ENCODE measurements at regions not wholly inside any gene's neighbourhood (a gene's known extent, or its start where the extent isn't known, plus 50 kb on each side); places are given as distances from the start of the nearest gene placed in this dataset.

DNA sequence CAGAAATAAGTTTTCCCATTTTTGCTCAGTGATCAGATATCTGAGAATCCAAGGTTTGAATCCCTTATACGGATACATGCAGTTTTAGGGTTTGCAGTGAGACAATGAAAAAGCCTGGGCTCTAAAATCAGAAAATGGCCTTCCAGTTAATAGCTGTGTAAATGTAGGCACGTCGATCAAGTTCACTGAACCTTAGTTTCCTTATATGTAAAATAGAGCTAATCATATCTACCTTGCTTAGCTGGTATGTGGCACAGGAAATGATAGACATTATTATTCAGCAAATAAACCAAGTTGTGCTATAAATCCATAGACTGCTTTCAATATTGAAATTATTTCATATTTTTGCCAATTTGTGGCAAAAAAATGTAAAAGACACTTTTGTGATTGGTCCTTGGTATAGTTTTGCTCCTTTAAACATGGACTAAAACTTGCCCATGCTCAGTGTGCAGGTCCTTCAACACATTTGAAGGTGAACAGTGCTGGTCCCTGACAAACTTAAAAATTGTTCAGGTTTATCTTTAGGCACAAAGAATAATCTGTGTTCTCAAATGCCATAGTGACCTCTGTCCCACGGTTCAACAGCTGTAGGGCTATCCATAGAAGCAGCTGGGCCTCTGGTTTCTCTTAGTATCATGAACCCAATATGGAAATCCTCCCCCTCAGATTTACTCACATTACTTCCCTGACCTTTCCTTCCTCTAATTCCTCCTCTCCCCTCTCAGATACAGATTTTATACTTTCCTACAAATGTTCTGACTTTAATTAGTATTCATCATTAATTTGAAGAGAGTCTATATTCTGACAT lies 51.0 kb downstream of the CCDC54 start:
- no peak for DNase-seq

GRCh38 chr3:107429320-107430181 lies 52.3 kb downstream of the CCDC54 start:
- peak; percentile 78 for DNase-seq

DNA sequence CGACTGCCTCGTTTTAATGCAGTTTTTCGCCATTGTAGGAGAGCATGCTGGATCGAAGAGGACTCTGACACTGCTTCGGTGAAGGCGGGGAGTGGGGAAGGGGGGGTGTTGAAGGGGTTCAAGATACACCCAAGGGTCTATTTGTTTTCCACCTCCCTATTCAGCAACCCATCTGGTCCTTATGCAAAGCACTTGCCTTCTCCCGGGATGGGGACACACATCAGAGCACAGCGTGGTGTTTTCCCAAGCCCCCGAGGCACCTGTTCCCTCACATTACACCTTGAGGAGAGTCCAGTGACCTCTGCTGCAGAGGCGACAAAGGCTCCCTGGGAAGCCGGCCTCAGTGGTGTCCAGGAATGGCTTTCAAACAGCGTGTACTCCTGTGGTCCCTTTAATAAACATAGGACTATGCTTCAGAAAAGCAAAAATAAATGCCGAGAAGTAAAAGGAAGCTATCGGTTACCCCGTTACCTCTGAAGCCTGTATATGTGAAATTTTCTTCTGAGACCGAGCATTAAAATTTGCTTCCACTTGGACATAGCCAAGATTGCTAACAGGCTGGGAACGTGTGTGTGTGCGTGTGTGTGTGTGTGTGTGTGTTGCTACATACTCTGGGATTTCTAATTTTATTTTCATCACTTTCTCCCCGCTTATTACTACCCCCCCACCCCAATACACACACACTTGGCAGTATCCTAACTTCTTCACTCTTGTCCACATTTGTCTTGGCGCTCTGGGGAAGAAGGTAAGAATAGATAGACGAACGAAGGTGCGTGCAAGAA lies 53.2 kb downstream of the CCDC54 start:
- no peak for DNase-seq

DNA sequence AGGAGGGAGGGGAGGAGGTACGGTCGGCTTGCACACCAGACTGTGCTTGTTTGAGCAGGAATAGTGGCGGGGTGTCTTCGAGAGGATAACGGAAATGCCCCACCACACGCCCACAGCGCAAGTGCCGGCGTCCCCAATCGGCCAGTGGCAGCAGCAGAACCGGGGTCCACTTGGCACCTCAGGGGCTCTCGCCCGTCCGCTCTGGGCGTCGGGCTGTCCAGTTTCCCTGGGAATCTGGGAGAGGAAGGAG lies 53.7 kb downstream of the CCDC54 start:
- no peak for DNase-seq

DNA sequence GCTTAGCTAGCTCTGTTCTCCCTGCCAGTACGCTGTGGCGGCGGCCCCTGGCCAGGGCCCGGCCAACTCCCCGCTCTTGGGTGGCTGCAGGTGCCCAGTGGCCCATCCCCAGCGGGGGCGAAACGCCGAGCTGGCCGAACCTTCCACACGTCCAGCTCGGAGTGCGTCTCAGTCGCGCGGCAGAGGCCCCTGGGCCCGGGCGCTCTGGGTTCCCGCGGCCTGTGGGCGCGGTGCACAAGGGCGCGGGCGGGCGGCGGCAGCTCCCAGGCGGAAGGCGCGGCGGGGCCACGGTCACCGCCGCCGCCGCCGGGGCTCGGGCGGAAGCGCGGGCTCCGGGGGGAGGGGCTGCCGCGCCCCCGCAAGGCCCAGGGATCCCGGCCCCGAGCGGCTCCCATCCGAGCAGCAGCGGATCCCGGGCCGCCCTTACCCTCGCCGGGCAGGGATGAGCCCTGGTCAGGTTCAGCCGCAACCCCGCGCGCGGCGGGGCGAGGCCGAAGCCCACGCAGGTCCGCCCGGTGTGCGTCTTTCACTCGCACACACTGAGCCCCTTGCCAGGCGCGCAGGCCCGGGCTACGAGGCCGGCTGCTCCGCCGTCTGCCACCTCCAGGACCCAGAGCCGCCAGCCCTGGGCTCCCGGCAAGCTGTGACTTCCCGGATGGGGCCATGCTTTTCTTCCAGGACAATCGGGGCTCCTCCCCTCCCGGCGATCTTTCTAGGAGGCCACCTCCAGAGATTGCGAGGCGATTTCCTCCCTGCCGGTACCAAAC lies 54.2 kb downstream of the CCDC54 start:
- DNase-seq = peak; percentile 93

DNA sequence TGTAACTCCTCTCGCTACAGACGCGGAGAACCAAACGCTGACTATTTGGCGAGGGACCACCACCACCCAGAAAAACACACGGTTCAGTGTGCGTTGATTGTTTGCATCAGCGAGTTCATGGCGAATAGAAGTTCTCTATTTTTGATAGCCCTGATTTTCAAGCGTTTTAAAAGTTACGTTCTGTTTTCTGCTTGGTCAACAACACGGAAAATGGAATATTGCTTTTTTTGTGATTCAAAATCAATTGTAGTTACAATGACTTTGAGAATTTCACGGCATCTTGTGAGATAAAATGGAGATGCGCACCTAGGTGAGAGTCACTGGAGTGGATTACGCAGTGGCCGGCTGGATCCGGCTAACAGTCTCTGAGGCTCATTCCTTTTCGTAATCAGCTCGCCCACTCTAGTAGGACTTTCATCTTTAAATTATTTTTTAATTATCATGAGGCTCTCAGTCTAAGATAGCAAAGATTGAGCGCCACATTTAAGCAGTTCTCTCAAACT lies 54.8 kb downstream of the CCDC54 start:
- no peak for DNase-seq

DNA sequence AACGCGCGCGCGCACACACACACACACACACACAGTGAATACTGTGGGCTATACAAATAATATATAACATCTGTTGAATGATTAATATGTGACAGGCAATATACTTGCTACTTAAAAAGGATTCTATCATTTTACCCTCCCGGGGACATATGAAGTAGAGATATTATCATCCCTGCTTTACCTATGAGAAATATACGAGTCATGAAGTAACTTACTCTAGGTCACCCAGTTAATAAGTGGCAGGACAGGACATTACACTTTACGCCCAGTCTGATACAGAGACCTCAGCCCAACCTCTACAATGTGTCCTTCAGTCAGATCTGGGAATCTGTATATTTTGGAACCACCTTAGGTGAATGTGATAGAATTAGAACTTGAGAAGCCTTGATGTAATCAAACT lies 55.4 kb downstream of the CCDC54 start:
- no peak for DNase-seq

DNA sequence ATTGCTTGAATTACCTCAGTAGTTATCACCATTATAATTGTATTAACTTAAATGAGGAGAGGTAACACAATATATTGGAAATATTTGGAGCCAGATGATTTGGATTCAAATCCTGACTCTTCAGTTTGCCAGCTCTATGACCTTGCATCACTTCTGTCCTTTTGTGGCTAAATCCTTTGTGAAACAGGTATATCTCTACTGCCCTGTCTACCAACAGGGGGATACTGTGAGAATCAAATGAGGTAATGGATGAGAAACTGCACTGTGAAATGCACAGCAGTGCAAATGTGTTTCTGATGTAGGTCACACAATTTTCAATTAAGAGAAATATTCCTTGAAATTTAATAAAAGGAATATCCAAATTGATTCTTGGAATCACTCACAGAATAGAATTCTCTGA lies 58.8 kb downstream of the CCDC54 start:
- no peak for DNase-seq

GRCh38 chr3:107438671-107439070 lies 61.4 kb downstream of the CCDC54 start:
- DNase-seq = no peak

DNA sequence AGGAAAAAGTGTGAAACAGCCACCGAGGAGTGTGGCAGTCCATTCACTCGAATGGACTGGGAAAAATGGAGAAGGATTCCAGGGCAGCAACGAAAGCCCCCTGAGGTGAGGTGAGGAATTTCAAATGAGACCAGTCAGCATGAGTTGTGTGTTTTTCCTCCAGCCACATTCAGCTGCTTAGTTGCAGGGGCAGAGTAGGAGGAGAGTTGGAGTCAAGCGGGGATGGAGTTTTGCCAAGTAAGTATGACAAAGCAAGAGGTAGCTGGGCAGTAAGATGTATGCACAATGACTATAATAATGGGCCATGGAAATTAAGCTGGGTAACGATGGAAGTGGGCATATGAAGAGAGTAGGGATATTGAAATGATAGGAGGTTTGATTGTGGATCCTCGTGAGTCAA lies 64.4 kb downstream of the CCDC54 start:
- DNase-seq = no peak

DNA sequence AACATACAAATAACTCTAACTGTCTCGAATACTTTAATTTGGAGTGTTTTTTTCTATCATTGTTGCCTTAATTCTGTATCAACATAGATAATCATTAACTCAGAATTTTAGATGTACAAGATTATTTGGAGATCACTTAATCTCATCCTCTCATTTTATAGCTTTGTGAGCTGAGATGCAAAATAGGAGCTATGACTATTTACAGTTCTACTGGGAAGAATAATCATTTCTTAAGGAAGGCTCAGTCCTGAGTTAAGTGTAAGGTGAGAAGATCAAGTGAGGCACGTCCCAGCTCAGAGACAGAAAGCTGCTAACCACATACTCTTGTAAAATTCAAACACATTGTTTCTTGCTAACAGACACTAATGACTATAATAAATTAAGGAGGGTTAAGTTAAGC lies 66.2 kb downstream of the CCDC54 start:
- no peak for DNase-seq

DNA sequence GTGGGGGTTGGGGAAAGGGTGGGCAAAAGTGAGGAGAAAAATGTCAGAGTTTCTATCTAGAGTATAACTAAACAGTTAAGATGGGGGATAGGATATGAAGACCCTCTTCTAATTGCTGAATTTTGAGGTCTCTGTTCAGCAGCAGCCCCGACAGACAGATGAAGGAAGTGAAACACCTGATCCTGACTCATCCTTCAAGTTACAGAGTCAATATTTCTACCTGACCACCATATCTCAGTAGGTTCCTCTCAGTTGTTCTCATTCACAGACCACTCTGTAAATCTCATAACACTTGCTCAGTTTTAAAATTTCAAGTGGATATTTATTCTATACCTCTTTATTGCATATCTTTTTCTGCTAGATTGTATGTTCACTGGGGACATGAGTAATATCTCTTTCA lies 69.5 kb downstream of the CCDC54 start:
- no peak for DNase-seq

DNA sequence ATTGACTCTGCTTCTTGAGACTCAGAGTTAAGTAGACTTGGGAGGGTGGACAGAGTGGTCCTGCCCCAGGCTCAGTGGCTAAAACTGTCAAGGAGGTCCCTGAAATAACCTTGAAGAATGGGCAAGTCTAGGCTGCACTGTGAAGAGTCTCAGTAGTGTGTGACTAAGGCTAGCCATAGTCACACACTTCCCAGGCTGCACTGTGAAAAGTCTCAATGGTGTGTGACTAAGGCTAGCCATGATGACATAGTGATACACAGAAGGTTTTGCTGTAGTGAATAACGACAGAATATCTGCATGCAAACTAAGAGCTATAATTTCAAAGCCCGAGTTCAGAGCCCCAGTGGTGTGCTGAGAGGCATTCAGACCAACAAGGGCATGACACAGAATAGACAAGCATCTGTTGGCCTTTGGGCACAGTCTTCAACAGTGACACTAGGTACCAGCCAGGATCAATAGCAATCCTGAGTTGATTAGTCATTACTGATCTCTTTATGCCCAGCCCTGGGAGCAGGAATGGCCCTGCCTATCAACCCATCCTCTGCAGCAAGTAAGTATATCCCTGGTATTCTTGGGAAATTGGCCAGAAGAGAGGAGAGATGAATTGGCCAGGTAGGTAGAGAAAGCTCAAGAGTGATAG lies 72.4 kb upstream of the BBX start:
- DNase-seq = no peak

- DNase-seq = no peak
Measured at GRCh38 chr3:107452436-107452835, 70.3 kb upstream of the BBX start.

GRCh38 chr3:107453504-107453903 lies 69.3 kb upstream of the BBX start:
- DNase-seq = no peak

- no peak for DNase-seq
Measured at GRCh38 chr3:107455621-107456020, 67.1 kb upstream of the BBX start.

GRCh38 chr3:107456501-107456900 lies 66.3 kb upstream of the BBX start:
- no peak for DNase-seq

- DNase-seq = no peak
Measured at GRCh38 chr3:107458871-107459270, 63.9 kb upstream of the BBX start.

GRCh38 chr3:107461721-107462120 lies 61.0 kb upstream of the BBX start:
- DNase-seq = no peak

DNA sequence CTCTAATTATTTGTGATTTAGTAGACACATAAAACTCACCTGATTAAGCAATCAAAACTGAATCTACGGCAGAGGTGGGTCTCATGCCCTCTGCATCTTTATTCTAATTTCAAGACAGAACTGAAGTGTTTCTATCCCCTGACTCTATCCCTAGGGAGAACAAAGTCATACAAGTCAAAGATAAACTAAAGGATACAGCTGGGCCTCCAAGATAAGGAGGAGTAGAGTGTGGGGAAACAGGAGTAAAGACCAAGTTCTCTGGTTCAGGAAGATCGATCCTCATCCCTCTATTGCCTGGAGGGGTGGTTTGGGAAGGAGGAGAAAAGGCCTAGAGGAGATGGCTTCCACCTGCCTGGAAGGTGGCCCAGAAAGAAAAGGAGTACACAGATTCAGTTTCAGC lies 58.7 kb upstream of the BBX start:
- no peak for DNase-seq

GRCh38 chr3:107465064-107465631 lies 57.6 kb upstream of the BBX start:
- no peak for DNase-seq
